D341Med (cell line): ENCODE measurements at regions not wholly inside any gene's neighbourhood (a gene's known extent, or its start where the extent isn't known, plus 50 kb on each side); places are given as distances from the start of the nearest gene placed in this dataset.

ENCODE experiments used
- DNase-seq: peaks from one replicate; pipeline ENCODE4 v3.0.0; 2012; ENCODE audit warnings: low spot score

DNA sequence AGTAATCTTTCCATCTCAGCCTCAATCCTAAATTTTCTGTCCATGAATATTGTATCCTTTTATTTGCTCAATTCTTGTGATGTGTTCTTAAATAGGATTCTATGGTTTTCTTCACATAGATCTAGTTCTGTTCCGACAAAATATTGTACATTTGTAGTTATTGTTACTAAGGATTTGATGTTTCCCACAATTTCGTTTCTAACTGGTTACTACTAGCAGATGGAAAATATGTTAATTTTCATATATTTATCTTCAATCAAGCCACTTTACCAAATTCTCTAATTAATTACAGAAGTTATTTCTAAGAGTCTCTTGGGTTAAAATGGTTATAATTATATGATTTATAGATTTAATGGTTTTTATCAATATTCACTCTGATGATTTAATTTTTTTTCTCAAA is 60.3 kb downstream of the SEC61B start:
- no peak for DNase-seq

- DNase-seq, result no peak
Measured at GRCh38 chr9:99285965-99286364, 63.9 kb downstream of the SEC61B start.

DNA sequence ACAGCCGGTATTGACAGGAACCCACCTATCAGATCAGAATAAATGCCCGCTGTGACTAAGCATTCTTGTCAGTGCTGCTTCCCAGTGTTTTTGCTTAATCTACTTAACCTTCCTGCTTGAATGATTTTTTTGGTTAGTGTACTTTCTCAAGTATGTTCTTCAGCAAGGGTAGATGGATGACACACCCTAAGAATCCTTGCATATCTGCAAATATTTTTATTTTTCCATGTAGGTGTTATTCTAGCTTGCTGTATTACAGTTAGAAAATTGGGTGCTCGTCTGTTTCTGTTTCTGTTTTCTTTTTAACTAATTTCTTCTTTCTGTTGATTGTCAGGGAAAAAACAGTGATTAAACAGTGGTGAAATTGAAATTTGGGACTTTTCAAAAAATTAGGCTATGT is 64.5 kb downstream of the SEC61B start:
- DNase-seq, result no peak

GRCh38 chr9:99287641-99288040 is 65.6 kb downstream of the SEC61B start:
- DNase-seq, result no peak

GRCh38 chr9:99288830-99289229 is 66.7 kb downstream of the SEC61B start:
- DNase-seq, result no peak

DNA sequence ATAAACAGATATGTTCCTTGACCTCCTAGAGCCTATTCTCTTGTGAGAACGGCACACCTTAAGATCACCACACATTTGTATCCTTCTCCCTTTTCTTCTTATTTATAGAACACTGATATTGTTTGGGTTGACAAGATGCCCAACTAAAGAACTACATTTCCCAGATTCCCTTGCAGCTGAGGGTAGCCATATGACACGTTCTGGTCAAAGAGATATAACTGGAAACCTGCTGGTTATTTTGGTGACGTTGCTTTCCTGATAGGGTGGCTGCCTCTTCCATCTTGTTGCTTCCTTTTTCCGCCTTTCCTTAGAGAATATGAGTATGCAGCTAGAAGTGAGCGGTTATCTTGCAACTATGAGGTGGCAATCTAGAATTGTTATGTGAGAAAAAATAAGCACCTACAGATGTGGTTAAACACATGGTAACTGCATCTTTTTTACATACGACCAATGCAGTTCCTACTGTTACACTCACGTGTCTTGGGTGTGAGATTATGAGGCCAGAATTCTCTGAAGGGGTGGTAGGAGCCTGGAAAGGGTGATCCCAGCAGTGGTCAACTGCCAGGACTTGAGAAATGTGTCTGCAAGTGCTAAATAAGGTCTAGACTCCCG is 72.9 kb downstream of the SEC61B start:
- DNase-seq, result no peak

- DNase-seq, result peak; percentile 88
Measured at GRCh38 chr9:99296291-99296951, 74.3 kb downstream of the SEC61B start.

DNA sequence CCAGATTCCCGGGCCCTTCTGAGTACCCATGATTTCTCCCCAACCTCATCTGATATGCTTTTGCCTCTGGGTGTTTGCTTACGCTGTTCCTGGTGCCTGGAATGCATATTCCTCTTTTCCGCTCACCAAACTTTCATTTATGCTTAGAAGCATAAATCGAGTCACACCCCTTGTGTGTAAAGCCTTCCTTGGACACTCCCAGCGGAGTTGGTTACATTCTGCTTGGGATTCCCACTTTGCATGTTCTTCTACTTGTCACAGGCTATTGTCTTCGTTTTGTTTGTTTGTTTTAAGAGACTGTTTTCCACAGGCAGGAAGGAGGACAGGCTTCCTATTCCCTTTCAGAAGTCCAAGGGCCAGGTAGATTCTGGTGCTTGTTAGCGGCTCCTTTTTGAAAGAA is 76.5 kb downstream of the SEC61B start:
- no peak for DNase-seq

DNA sequence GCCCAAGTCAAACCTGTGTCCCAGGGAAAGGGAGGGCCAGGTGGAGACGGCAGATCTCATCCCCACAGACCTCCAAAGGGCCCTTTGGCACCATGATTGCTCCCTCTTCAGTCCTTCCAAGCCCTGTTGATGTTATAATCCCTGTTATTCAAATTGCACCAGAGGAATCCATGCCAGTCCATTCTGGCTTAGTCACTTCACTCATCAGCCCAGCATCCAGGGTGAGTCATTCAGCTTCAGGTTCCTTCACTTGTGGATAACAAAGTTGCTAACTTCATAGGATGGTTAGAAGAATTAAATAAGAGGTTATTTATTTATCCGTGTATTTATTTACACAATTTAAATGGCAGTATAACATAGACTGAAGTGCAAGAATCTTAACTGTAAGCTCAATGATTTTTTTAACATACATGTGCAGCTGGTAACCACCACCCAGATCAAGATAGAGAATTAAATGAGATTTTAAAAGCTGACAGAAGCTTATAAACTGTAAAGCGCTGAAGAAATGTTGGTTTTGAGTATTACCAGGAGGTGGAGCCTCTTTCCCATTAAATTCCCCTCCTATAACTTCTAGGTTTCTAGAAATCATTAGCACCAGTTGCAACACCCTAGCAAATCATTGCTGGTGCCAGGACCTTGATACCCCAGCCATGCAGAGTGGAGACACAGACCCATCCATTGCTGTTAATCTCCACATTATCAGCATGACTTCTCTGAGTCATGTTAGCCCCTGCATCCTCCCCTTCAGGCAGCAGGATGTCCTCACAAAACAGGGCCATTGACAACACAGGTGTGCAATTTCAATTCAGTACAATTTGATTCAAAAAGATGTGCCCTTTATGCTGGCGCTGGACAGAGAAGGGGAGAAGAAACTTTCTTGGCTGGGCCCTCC is 77.4 kb downstream of the SEC61B start:
- peak; percentile 45 for DNase-seq

DNA sequence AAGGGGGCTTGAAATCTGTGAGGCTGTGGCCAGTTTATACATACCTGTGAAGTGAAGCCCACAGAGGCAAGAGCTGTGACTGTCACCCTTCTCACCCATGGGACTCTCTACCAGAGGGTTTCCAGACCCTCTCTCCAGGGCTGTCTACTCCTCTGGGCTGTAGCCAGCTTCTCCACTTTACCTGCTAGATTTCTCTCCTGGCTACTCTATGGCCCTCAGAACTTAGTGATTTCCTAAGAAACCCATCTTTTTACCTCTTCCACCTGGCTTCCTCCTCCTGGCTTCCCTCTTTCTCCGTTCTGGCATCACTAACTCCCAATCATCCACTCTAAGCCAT is 78.0 kb downstream of the SEC61B start:
- DNase-seq, result no peak

- DNase-seq, result no peak
Measured at GRCh38 chr9:99300603-99301002, 78.5 kb downstream of the SEC61B start.

- DNase-seq, result no peak
Measured at GRCh38 chr9:99303177-99303576, 81.1 kb downstream of the SEC61B start.

- no peak for DNase-seq
Measured at GRCh38 chr9:99305124-99305523, 83.0 kb downstream of the SEC61B start.

DNA sequence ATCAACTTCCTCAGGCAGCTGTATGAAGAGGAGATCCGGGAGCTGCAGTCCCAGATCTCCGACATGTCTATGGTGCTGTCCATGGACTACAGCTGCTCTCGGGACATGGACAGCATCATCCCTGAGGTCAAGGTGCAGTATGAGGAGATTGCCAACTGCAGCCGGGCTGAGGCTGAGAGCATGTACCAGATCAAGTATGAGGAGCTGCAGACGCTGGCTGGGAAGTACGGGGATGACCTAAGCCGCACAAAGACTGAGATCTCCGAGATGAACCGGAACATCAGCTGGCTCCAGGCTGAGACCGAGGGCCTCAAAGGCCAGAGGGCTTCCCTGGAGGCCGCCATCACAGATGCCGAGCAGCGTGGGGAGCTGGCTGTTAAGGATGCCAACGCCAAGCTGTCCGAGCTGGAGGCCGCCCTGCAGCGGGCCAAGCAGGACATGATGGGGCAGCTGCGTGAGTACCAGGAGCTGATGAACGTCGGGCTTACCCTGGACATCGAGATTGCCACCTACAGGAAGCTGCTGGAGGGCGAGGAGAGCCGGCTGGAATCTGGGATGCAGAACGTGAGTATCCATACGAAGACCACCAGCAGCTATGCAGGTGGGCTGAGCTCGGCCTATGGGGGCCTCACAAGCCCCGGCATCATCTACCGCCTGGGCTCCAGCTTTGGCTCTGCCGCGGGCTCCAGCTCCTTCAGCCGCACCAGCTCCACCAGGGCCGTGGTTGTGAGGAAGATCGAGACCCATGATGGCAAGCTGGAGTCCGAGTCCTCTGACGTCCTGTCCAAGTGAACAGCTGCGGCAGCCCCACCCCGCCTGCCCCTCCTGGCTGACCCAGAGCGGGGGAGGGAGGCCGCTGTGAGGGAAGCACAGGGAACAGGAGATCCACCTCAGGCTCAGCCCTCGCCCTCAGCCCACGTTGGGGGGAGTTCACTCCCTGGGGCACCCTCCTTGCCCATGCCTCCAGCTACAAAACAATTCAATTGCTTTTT is 84.0 kb downstream of the SEC61B start:
- no peak for DNase-seq

GRCh38 chr9:99307851-99308250 is 85.8 kb downstream of the SEC61B start:
- no peak for DNase-seq

GRCh38 chr9:99309141-99309939 is 87.3 kb downstream of the SEC61B start:
- no peak for DNase-seq

- no peak for DNase-seq
Measured at GRCh38 chr9:99312736-99313135, 90.7 kb downstream of the SEC61B start.

DNA sequence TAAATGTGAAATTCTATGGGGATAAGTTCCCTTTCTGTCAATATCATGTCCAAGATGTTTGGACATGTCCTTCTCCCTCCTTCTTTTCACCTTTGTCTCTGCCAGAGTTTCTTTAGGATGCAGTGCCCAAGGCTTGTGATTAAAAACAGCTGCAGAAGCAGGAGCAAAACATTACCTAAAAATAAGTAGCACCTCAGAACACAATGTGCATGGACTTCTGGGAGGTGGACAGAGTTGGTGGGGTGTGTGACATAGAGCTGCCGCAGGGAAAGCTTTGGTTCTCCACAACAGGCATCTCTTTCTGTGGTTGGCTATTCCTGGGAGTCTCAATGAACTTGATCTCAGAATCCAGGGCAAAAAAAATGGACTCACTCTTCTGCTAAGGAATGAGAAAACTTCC is 97.0 kb downstream of the SEC61B start:
- no peak for DNase-seq

GRCh38 chr9:99322299-99322698 is 100.2 kb downstream of the SEC61B start:
- no peak for DNase-seq

DNA sequence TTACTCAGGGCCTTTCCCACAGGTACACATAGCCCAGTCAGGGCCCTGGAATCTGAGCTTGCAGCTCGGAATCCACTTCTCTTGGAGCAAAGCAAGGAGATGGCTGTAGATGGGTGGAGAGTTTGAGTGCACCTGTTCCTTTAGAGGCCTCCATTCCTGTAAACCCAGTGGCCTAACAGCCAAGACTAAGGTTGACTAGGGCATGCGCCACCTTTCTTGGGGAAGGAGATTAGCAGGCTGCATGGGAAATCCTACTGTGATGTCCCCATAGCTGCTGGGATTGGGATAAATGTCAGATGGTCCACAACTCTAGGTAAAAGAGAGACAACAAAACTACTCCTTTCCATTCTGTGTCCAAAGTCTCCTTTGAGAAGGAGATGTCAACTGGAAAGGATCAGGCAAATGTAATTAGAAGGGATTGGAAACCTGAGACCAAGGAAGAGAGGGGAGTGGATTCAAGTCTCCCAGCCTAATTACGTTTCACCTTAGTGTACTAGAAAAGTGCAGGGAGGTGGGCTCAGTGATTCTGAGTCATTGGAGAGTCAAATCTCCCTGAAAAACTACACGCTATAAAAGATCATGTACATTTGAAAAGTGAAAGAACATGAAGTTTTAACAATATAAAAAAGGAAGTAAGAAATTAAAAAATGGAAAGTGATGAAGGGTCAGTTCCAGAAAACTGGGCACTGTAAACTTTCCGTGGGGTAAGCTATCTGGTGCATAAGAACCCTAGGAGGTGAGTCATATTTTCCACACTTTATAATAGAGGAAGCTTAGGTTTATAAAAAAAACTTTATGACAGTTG is 104.2 kb downstream of the SEC61B start:
- DNase-seq, result no peak

GRCh38 chr9:99326917-99327189 is 104.8 kb downstream of the SEC61B start:
- DNase-seq, result no peak
